GM03348 (cell line): ENCODE measurements at regions not wholly inside any gene's neighbourhood (a gene's known extent, or its start where the extent isn't known, plus 50 kb on each side); places are given as distances from the start of the nearest gene placed in this dataset.
"Not testable (repeated sequence)": the region's sequence is repeated elsewhere in the genome, so short reads cannot be mapped to it uniquely, and the experiment has no call there.

ENCODE experiments used
- DNase-seq: peaks from one replicate; pipeline ENCODE4 v3.0.0; 2012; ENCODE audit warnings: low spot score

GRCh38 chr9:16278326-16278999 lies 592.0 kb downstream of the BNC2 start:
- no peak for DNase-seq

GRCh38 chr9:16281707-16282106 lies 588.8 kb downstream of the BNC2 start:
- no peak for DNase-seq

GRCh38 chr9:16282216-16282615 lies 588.3 kb downstream of the BNC2 start:
- no peak for DNase-seq

GRCh38 chr9:16282718-16283117 lies 587.8 kb downstream of the BNC2 start:
- no peak for DNase-seq

GRCh38 chr9:16286160-16286559 lies 584.3 kb downstream of the BNC2 start:
- no peak for DNase-seq

- no peak for DNase-seq
Measured at GRCh38 chr9:16289639-16290038, 580.8 kb downstream of the BNC2 start.

- no peak for DNase-seq
Measured at GRCh38 chr9:16290169-16290568, 580.3 kb downstream of the BNC2 start.

- DNase-seq, result no peak
Measured at GRCh38 chr9:16291921-16292320, 578.5 kb downstream of the BNC2 start.

- DNase-seq, result peak; percentile 27
Measured at GRCh38 chr9:16293610-16294009, 576.9 kb downstream of the BNC2 start.

- DNase-seq, result peak; percentile 61
Measured at GRCh38 chr9:16294133-16294770, 576.2 kb downstream of the BNC2 start.

- DNase-seq, result not testable (repeated sequence)
Measured at GRCh38 chr9:16294940-16295339, 575.5 kb downstream of the BNC2 start.

GRCh38 chr9:16299368-16299767 lies 571.1 kb downstream of the BNC2 start:
- not testable (repeated sequence) for DNase-seq

GRCh38 chr9:16303506-16303905 lies 567.0 kb downstream of the BNC2 start:
- DNase-seq, result no peak

GRCh38 chr9:16304301-16304700 lies 566.2 kb downstream of the BNC2 start:
- no peak for DNase-seq

GRCh38 chr9:16306586-16306985 lies 563.9 kb downstream of the BNC2 start:
- DNase-seq, result no peak

GRCh38 chr9:16307626-16308195 lies 562.8 kb downstream of the BNC2 start:
- no peak for DNase-seq

GRCh38 chr9:16308645-16309044 lies 561.8 kb downstream of the BNC2 start:
- DNase-seq, result no peak

- no peak for DNase-seq
Measured at GRCh38 chr9:16309082-16309468, 561.4 kb downstream of the BNC2 start.

- no peak for DNase-seq
Measured at GRCh38 chr9:16309469-16310271, 560.8 kb downstream of the BNC2 start.

GRCh38 chr9:16310278-16311110 lies 560.0 kb downstream of the BNC2 start:
- DNase-seq, result no peak

GRCh38 chr9:16312116-16312515 lies 558.4 kb downstream of the BNC2 start:
- DNase-seq, result no peak
